ENCODE measurements at regions not wholly inside any gene's neighbourhood (a gene's known extent, or its start where the extent isn't known, plus 50 kb on each side); places are given as distances from the start of the nearest gene placed in this dataset.

DNA sequence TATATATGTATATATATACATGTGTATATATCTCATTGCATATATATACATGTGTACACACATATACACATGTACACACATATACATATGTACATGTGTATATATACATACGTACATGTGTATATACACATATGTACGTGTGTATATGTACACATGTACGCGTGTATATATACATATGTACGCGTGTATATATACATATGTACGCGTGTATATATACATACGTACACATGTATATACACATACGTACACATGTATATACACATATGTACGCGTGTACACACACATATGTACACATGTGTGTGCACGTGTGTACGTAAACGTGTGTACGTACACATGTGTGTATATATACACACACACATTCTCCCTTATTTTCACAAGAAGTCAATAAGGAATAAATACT lies 141.6 kb upstream of the TMCC3 start:
- H3K9me3 ChIP-seq (ENCODE audit: control insufficient read depth in 2 of 2, insufficient read depth in 1 of 2, low read depth in 1 of 2, low read length in 1 of 2) = no peaks in the 10 kb centered on the region
- H3K4me3 ChIP-seq (ENCODE audit: low read depth in 1 of 2, low read length in 2 of 2) = no peak overlapping the region
- WGBS, 2 donors = 90 to 91% methylated on average over 16 of the region's 16 CpGs
- no peaks in the 10 kb centered on the region for H3K27me3 ChIP-seq (ENCODE audit: control insufficient read depth in 1 of 2, insufficient read depth in 2 of 2, low read length in 2 of 2)
- no peaks in the 10 kb centered on the region for H3K36me3 ChIP-seq (ENCODE audit: control insufficient read depth in 2 of 2, insufficient read depth in 2 of 2, low read length in 1 of 2)
- no peak overlapping the region for H3K27ac ChIP-seq (ENCODE audit: low read depth in 2 of 2, low read length in 1 of 2)
- peaks cover 0 to 2% of the 10 kb centered on the region in 2 donors for H3K4me1 ChIP-seq (ENCODE audit: control insufficient read depth in 2 of 2, insufficient read depth in 2 of 2, low read length in 1 of 2)

GRCh38 chr12:94790825-94791224 lies 140.5 kb upstream of the TMCC3 start:
- no peaks in the 10 kb centered on the region for H3K27me3 ChIP-seq (ENCODE audit: control insufficient read depth in 1 of 2, insufficient read depth in 2 of 2, low read length in 2 of 2)
- no peak overlapping the region for H3K27ac ChIP-seq (ENCODE audit: low read depth in 2 of 2, low read length in 1 of 2)
- no peaks in the 10 kb centered on the region for H3K36me3 ChIP-seq (ENCODE audit: control insufficient read depth in 2 of 2, insufficient read depth in 2 of 2, low read length in 1 of 2)
- no peak overlapping the region for H3K4me3 ChIP-seq (ENCODE audit: low read depth in 1 of 2, low read length in 2 of 2)
- H3K9me3 ChIP-seq (ENCODE audit: control insufficient read depth in 2 of 2, insufficient read depth in 1 of 2, low read depth in 1 of 2, low read length in 1 of 2) = no peaks in the 10 kb centered on the region
- H3K4me1 ChIP-seq (ENCODE audit: control insufficient read depth in 2 of 2, insufficient read depth in 2 of 2, low read length in 1 of 2) = peaks cover 0 to 2% of the 10 kb centered on the region in 2 donors
- 67 to 73% methylated on average over 3 of the region's 3 CpGs for WGBS, 2 donors

- Histone ChIP-seq H3K27ac (ENCODE audit: low read depth in 2 of 2, low read length in 1 of 2) (no peak overlapping the region), H3K27me3 (ENCODE audit: control insufficient read depth in 1 of 2, insufficient read depth in 2 of 2, low read length in 2 of 2) (no peaks in the 10 kb centered on the region), H3K4me1 (ENCODE audit: control insufficient read depth in 2 of 2, insufficient read depth in 2 of 2, low read length in 1 of 2) (peaks cover 0 to 2% of the 10 kb centered on the region in 2 donors), H3K36me3 (ENCODE audit: control insufficient read depth in 2 of 2, insufficient read depth in 2 of 2, low read length in 1 of 2) (no peaks in the 10 kb centered on the region), H3K4me3 (ENCODE audit: low read depth in 1 of 2, low read length in 2 of 2) (no peak overlapping the region), H3K9me3 (ENCODE audit: control insufficient read depth in 2 of 2, insufficient read depth in 1 of 2, low read depth in 1 of 2, low read length in 1 of 2) (no peaks in the 10 kb centered on the region)
- WGBS, 2 donors = 70 to 84% methylated on average over 3 of the region's 3 CpGs
Observed at GRCh38 chr12:94790370-94790769, 140.0 kb upstream of the TMCC3 start.

- Histone ChIP-seq H3K9me3 (ENCODE audit: control insufficient read depth in 2 of 2, insufficient read depth in 1 of 2, low read depth in 1 of 2, low read length in 1 of 2) (no peaks in the 10 kb centered on the region), H3K27ac (ENCODE audit: low read depth in 2 of 2, low read length in 1 of 2) (no peak overlapping the region), H3K4me1 (ENCODE audit: control insufficient read depth in 2 of 2, insufficient read depth in 2 of 2, low read length in 1 of 2) (peaks cover 0 to 2% of the 10 kb centered on the region in 2 donors), H3K27me3 (ENCODE audit: control insufficient read depth in 1 of 2, insufficient read depth in 2 of 2, low read length in 2 of 2) (no peaks in the 10 kb centered on the region), H3K36me3 (ENCODE audit: control insufficient read depth in 2 of 2, insufficient read depth in 2 of 2, low read length in 1 of 2) (no peaks in the 10 kb centered on the region), H3K4me3 (ENCODE audit: low read depth in 1 of 2, low read length in 2 of 2) (no peak overlapping the region)
- 67 to 74% methylated on average over 3 of the region's 3 CpGs for WGBS, 2 donors
Observed at GRCh38 chr12:94789510-94790225, 139.3 kb upstream of the TMCC3 start.

DNA sequence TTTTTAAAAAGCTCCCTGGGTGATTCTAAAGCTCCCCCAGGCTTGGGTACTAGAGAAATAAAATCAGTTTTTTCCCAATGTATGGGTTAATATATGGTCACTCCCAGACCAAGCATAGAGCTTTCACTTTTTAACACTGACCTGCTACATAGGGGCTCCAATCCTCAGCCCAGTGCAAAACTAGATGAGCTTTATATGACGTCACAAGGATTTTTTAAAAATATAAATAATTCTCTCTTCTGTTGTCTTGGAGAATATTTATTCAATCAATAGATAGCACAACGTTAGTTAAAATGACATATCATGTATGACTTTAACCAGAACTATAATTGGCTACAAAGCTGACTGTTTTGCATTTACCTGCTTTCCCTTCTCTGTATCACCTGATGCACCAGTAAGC lies 137.9 kb upstream of the TMCC3 start:
- H3K9me3 ChIP-seq (ENCODE audit: control insufficient read depth in 2 of 2, insufficient read depth in 1 of 2, low read depth in 1 of 2, low read length in 1 of 2) = no peaks in the 10 kb centered on the region
- WGBS, 2 donors = 69 to 70% methylated on average over 2 of the region's 2 CpGs
- H3K27me3 ChIP-seq (ENCODE audit: control insufficient read depth in 1 of 2, insufficient read depth in 2 of 2, low read length in 2 of 2) = no peaks in the 10 kb centered on the region
- no peak overlapping the region for H3K4me3 ChIP-seq (ENCODE audit: low read depth in 1 of 2, low read length in 2 of 2)
- H3K4me1 ChIP-seq (ENCODE audit: control insufficient read depth in 2 of 2, insufficient read depth in 2 of 2, low read length in 1 of 2) = peaks cover 0 to 2% of the 10 kb centered on the region in 2 donors
- no peaks in the 10 kb centered on the region for H3K36me3 ChIP-seq (ENCODE audit: control insufficient read depth in 2 of 2, insufficient read depth in 2 of 2, low read length in 1 of 2)
- no peak overlapping the region for H3K27ac ChIP-seq (ENCODE audit: low read depth in 2 of 2, low read length in 1 of 2)

GRCh38 chr12:94786906-94787305 lies 136.5 kb upstream of the TMCC3 start:
- Histone ChIP-seq H3K27ac (ENCODE audit: low read depth in 2 of 2, low read length in 1 of 2) (no peak overlapping the region), H3K27me3 (ENCODE audit: control insufficient read depth in 1 of 2, insufficient read depth in 2 of 2, low read length in 2 of 2) (no peaks in the 10 kb centered on the region), H3K4me1 (ENCODE audit: control insufficient read depth in 2 of 2, insufficient read depth in 2 of 2, low read length in 1 of 2) (peaks cover 0 to 2% of the 10 kb centered on the region in 2 donors), H3K4me3 (ENCODE audit: low read depth in 1 of 2, low read length in 2 of 2) (no peak overlapping the region), H3K36me3 (ENCODE audit: control insufficient read depth in 2 of 2, insufficient read depth in 2 of 2, low read length in 1 of 2) (no peaks in the 10 kb centered on the region), H3K9me3 (ENCODE audit: control insufficient read depth in 2 of 2, insufficient read depth in 1 of 2, low read depth in 1 of 2, low read length in 1 of 2) (no peaks in the 10 kb centered on the region)
- 89 to 92% methylated on average over 6 of the region's 6 CpGs for WGBS, 2 donors

DNA sequence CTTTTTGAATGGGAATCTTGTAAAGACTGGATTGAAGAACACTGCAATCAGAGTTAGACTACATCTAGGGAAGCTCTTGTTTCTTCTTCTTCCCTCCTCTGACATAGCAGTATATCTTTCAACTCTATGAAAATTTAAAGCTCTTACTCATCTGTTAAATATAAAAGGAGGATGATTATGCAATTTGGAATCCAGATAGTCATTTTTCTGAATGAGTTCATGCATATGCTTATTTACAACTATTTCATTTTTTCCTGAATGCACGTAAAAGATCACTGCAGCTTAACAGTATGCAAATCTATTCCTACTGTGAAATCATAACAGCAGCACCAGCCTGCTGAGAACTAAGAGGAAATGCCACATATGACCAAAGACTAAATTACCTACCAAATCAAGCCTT lies 133.5 kb upstream of the TMCC3 start:
- no peaks in the 10 kb centered on the region for H3K9me3 ChIP-seq (ENCODE audit: control insufficient read depth in 2 of 2, insufficient read depth in 1 of 2, low read depth in 1 of 2, low read length in 1 of 2)
- no peak overlapping the region for H3K4me3 ChIP-seq (ENCODE audit: low read depth in 1 of 2, low read length in 2 of 2)
- 32 to 36% methylated on average over 1 of the region's 1 CpG for WGBS, 2 donors
- H3K27me3 ChIP-seq (ENCODE audit: control insufficient read depth in 1 of 2, insufficient read depth in 2 of 2, low read length in 2 of 2) = no peaks in the 10 kb centered on the region
- H3K36me3 ChIP-seq (ENCODE audit: control insufficient read depth in 2 of 2, insufficient read depth in 2 of 2, low read length in 1 of 2) = no peaks in the 10 kb centered on the region
- no peak overlapping the region for H3K27ac ChIP-seq (ENCODE audit: low read depth in 2 of 2, low read length in 1 of 2)
- H3K4me1 ChIP-seq (ENCODE audit: control insufficient read depth in 2 of 2, insufficient read depth in 2 of 2, low read length in 1 of 2) = no peaks in the 10 kb centered on the region

DNA sequence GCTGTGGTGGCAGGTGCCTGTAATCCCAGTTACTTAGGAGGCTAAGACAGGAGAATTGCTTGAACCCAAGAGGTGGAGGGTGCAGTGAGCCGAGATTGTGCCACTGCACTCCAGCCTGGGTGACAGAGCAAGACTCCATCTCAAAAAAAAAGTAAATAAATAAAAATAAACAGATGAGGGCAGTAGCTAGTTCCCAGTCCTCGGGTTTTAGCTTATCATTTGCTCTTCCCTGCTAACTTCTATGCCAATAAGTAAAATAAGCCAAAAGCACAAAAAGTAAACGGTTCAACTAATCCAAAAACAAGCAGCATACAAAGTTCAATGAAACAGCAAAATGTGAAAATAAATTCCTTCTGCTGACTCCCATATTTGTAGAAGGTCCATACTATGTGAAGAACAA lies 133.0 kb upstream of the TMCC3 start:
- Histone ChIP-seq H3K4me3 (ENCODE audit: low read depth in 1 of 2, low read length in 2 of 2) (no peak overlapping the region), H3K4me1 (ENCODE audit: control insufficient read depth in 2 of 2, insufficient read depth in 2 of 2, low read length in 1 of 2) (no peaks in the 10 kb centered on the region), H3K27me3 (ENCODE audit: control insufficient read depth in 1 of 2, insufficient read depth in 2 of 2, low read length in 2 of 2) (no peaks in the 10 kb centered on the region), H3K9me3 (ENCODE audit: control insufficient read depth in 2 of 2, insufficient read depth in 1 of 2, low read depth in 1 of 2, low read length in 1 of 2) (no peaks in the 10 kb centered on the region), H3K27ac (ENCODE audit: low read depth in 2 of 2, low read length in 1 of 2) (no peak overlapping the region), H3K36me3 (ENCODE audit: control insufficient read depth in 2 of 2, insufficient read depth in 2 of 2, low read length in 1 of 2) (no peaks in the 10 kb centered on the region)
- WGBS, 2 donors = 25 to 33% methylated on average over 3 of the region's 3 CpGs

DNA sequence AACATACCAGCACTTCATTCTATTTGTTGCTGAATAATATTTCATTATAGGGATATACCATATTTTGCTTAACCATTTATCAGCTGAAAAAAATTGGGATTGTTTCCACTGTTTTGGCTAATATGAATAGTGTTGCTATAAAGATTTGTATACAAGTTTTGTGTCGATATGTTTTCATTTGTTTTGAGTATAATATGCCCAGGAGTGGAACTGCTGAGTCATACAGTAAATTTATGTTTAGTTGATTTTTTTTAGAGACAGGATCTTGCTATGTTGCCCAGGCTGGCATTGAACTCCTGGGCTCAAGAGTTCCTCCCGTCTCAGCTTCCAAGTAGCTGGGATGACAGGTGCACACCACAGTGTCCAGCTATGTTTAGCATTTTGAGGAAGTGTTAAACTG lies 131.5 kb upstream of the TMCC3 start:
- H3K4me1 ChIP-seq (ENCODE audit: control insufficient read depth in 2 of 2, insufficient read depth in 2 of 2, low read length in 1 of 2) = no peaks in the 10 kb centered on the region
- H3K36me3 ChIP-seq (ENCODE audit: control insufficient read depth in 2 of 2, insufficient read depth in 2 of 2, low read length in 1 of 2) = no peaks in the 10 kb centered on the region
- no peak overlapping the region for H3K4me3 ChIP-seq (ENCODE audit: low read depth in 1 of 2, low read length in 2 of 2)
- no peaks in the 10 kb centered on the region for H3K27me3 ChIP-seq (ENCODE audit: control insufficient read depth in 1 of 2, insufficient read depth in 2 of 2, low read length in 2 of 2)
- no peak overlapping the region for H3K27ac ChIP-seq (ENCODE audit: low read depth in 2 of 2, low read length in 1 of 2)
- WGBS, 2 donors = 82 to 85% methylated on average over 2 of the region's 2 CpGs
- H3K9me3 ChIP-seq (ENCODE audit: control insufficient read depth in 2 of 2, insufficient read depth in 1 of 2, low read depth in 1 of 2, low read length in 1 of 2) = no peaks in the 10 kb centered on the region

- Histone ChIP-seq H3K27ac (ENCODE audit: low read depth in 2 of 2, low read length in 1 of 2) (no peak overlapping the region), H3K4me3 (ENCODE audit: low read depth in 1 of 2, low read length in 2 of 2) (no peak overlapping the region), H3K4me1 (ENCODE audit: control insufficient read depth in 2 of 2, insufficient read depth in 2 of 2, low read length in 1 of 2) (no peaks in the 10 kb centered on the region), H3K9me3 (ENCODE audit: control insufficient read depth in 2 of 2, insufficient read depth in 1 of 2, low read depth in 1 of 2, low read length in 1 of 2) (no peaks in the 10 kb centered on the region), H3K36me3 (ENCODE audit: control insufficient read depth in 2 of 2, insufficient read depth in 2 of 2, low read length in 1 of 2) (no peaks in the 10 kb centered on the region), H3K27me3 (ENCODE audit: control insufficient read depth in 1 of 2, insufficient read depth in 2 of 2, low read length in 2 of 2) (no peaks in the 10 kb centered on the region)
- 21 to 40% methylated on average over 6 of the region's 6 CpGs for WGBS, 2 donors
Observed at GRCh38 chr12:94779485-94779884, 129.1 kb upstream of the TMCC3 start.
